SU-DHL-6 (cell line): ENCODE measurements at regions not wholly inside any gene's neighbourhood (a gene's known extent, or its start where the extent isn't known, plus 50 kb on each side); places are given as distances from the start of the nearest gene placed in this dataset.

Experiments used
- H2AFZ ChIP-seq: fragments of 200-600 bp; sonication (generic); 2 replicates; pipeline ENCODE4 v1.6.1; 2014; ENCODE audit warnings: low read depth, mild to moderate bottlenecking, moderate library complexity, mixed read lengths, antibody characterized with exemption, low read length; ENCODE audit not compliant: severe bottlenecking
- H3F3A ChIP-seq: fragments of 200-600 bp; shearing (Covaris generic); 2 replicates; pipeline ENCODE4 v1.6.0; 2016; ENCODE audit warnings: antibody characterized with exemption, mild to moderate bottlenecking; ENCODE audit not compliant: insufficient read depth
- H3K27ac ChIP-seq: fragments of 200-600 bp; sonication (generic); 2 replicates; pipeline ENCODE4 v1.5.1; 2016; ENCODE audit warnings: low read depth, mild to moderate bottlenecking, low read length, moderate library complexity, mixed read lengths
- H3K27me3 ChIP-seq: fragments of 200-600 bp; sonication (generic), shearing (Covaris generic); 2 replicates; pipeline ENCODE4 v1.6.0; 2014; ENCODE audit warnings: mild to moderate bottlenecking, low read length
- H3K36me3 ChIP-seq: fragments of 200-600 bp; sonication (generic); 2 replicates; pipeline ENCODE4 v1.6.1; 2014; ENCODE audit warnings: mild to moderate bottlenecking, low read length, mixed read lengths
- H3K4me2 ChIP-seq: fragments of 300-600, 200-600 bp; shearing (Covaris generic), sonication (generic); 2 replicates; pipeline ENCODE4 v1.6.0; 2014; ENCODE audit warnings: low read length, low read depth, mild to moderate bottlenecking; ENCODE audit not compliant: poor library complexity, severe bottlenecking
- H3K4me3 ChIP-seq: fragments of 200-600 bp; sonication (generic); 2 replicates; pipeline ENCODE4 v1.5.1; 2014; ENCODE audit warnings: antibody characterized with exemption, low read length, mild to moderate bottlenecking, mixed read lengths; ENCODE audit not compliant: insufficient read depth, poor library complexity, severe bottlenecking
- H3K79me2 ChIP-seq: fragments of 200-600 bp; sonication (generic); 2 replicates; pipeline ENCODE4 v1.6.1; 2014; ENCODE audit warnings: mild to moderate bottlenecking, low read length, moderate library complexity; ENCODE audit not compliant: insufficient read depth
- H3K9ac ChIP-seq: fragments of 200-600 bp; sonication (generic); 2 replicates; pipeline ENCODE4 v1.7.0; 2014; ENCODE audit warnings: mild to moderate bottlenecking, low read length
- H3K9me2 ChIP-seq: fragments of 200-600 bp; sonication (generic); replicated peaks from 2 replicates; pipeline ENCODE4 v1.6.1; 2014; ENCODE audit warnings: low read length; ENCODE audit not compliant: insufficient read depth
- H3K9me3 ChIP-seq: fragments of 200-600 bp; sonication (generic); 2 replicates; pipeline ENCODE4 v1.6.1; 2014; ENCODE audit warnings: low read length, mixed read lengths; ENCODE audit not compliant: insufficient read depth
- H4K20me1 ChIP-seq: fragments of 200-600 bp; sonication (generic); 2 replicates; pipeline ENCODE4 v1.6.1; 2014; ENCODE audit warnings: low read depth, mild to moderate bottlenecking, antibody characterized with exemption, low read length, moderate library complexity, mixed read lengths
- CTCF ChIP-seq: fragments of 200-600 bp; sonication (generic); IDR thresholded peaks from one replicate; pipeline ENCODE4 v1.5.1; 2017; ENCODE audit warnings: antibody characterized with exemption, mild to moderate bottlenecking, low read length, moderate library complexity; ENCODE audit not compliant: insufficient read depth, poor library complexity, severe bottlenecking
- EZH2phosphoT487 ChIP-seq: fragments of 200-600 bp; sonication (generic), shearing (Covaris generic); conservative IDR thresholded peaks from 2 replicates; pipeline ENCODE4 v1.6.1; 2018; ENCODE audit warnings: mild to moderate bottlenecking, antibody characterized with exemption, low read length, moderate library complexity, mixed read lengths

GRCh38 chr5:119795768-119796167 is 166.4 kb downstream of the FAM170A start:
- Histone ChIP-seq H3K27me3 (no peaks in the 10 kb centered on the region), H4K20me1 (no peaks in the 10 kb centered on the region), H2AFZ (no peak overlapping the region)

GRCh38 chr5:119801570-119801969 is 172.2 kb downstream of the FAM170A start:
- Histone ChIP-seq H4K20me1 (no peaks in the 10 kb centered on the region), H3K36me3 (no peaks in the 10 kb centered on the region), H3K4me2 (no peak overlapping the region), H3K27ac (no peak overlapping the region), H3K9ac (no peak overlapping the region), H3K9me3 (no peaks in the 10 kb centered on the region), H3K4me3 (no peak overlapping the region), H3F3A (no peaks in the 10 kb centered on the region), H2AFZ (no peak overlapping the region), H3K27me3 (no peaks in the 10 kb centered on the region), H3K9me2 (no peaks in the 10 kb centered on the region), H3K79me2 (no peaks in the 10 kb centered on the region)
- TF ChIP-seq EZH2phosphoT487 = no peak
- no peak for TF ChIP-seq CTCF

More at GRCh38 chr5:119795768-119796167, 166.4 kb downstream of the FAM170A start:
- H3K27ac ChIP-seq = no peak overlapping the region
- no peak overlapping the region for H3K4me2 ChIP-seq
- no peaks in the 10 kb centered on the region for H3K36me3 ChIP-seq
- H3K9me3 ChIP-seq = no peaks in the 10 kb centered on the region
- no peaks in the 10 kb centered on the region for H3K9me2 ChIP-seq
- H3K9ac ChIP-seq = no peak overlapping the region
- no peaks in the 10 kb centered on the region for H3K79me2 ChIP-seq
- no peak overlapping the region for H3K4me3 ChIP-seq
- TF ChIP-seq CTCF (no peak), EZH2phosphoT487 (no peak)
- H3F3A ChIP-seq = no peaks in the 10 kb centered on the region

- H4K20me1 ChIP-seq = no peaks in the 10 kb centered on the region
- H3K27ac ChIP-seq = no peak overlapping the region
- TF ChIP-seq CTCF (no peak), EZH2phosphoT487 (no peak)
Observed at GRCh38 chr5:119808024-119808423, 178.7 kb downstream of the FAM170A start.

More at GRCh38 chr5:119808024-119808423, 178.7 kb downstream of the FAM170A start:
- no peaks in the 10 kb centered on the region for H3K36me3 ChIP-seq
- H3K79me2 ChIP-seq = no peaks in the 10 kb centered on the region
- H3K4me3 ChIP-seq = no peak overlapping the region
- H2AFZ ChIP-seq = no peak overlapping the region
- no peaks in the 10 kb centered on the region for H3K9me3 ChIP-seq
- H3F3A ChIP-seq = no peaks in the 10 kb centered on the region
- H3K9me2 ChIP-seq = no peaks in the 10 kb centered on the region
- no peaks in the 10 kb centered on the region for H3K27me3 ChIP-seq
- no peak overlapping the region for H3K4me2 ChIP-seq
- H3K9ac ChIP-seq = no peak overlapping the region
